Neural progenitor cell (in vitro differentiated cells): ENCODE measurements at regions not wholly inside any gene's neighbourhood (a gene's known extent, or its start where the extent isn't known, plus 50 kb on each side); places are given as distances from the start of the nearest gene placed in this dataset.

Experiments used
- DNase-seq: peaks from one replicate; pipeline ENCODE4 v3.0.0-alpha.2; 2016; ENCODE audit warnings: low spot score
- H2AFZ ChIP-seq: fragments of 200-600 bp; sonication (generic); replicated peaks from 2 replicates; pipeline ENCODE4 v1.6.1; 2016; ENCODE audit warnings: antibody characterized with exemption
- H3F3A ChIP-seq: fragments of 200-600 bp; sonication (generic); 2 replicates; pipeline ENCODE4 v1.6.1; 2016; ENCODE audit warnings: antibody characterized with exemption, low read depth
- H3K27ac ChIP-seq: fragments of 200-600 bp; sonication (generic); 2 replicates; pipeline ENCODE4 v1.5.1; 2016; ENCODE audit warnings: mild to moderate bottlenecking
- H3K27me3 ChIP-seq: fragments of 200-600 bp; sonication (generic); 2 replicates; pipeline ENCODE4 v1.6.1; 2016; ENCODE audit warnings: mild to moderate bottlenecking, moderate library complexity
- H3K36me3 ChIP-seq: fragments of 200-600 bp; sonication (generic); 2 replicates; pipeline ENCODE4 v1.5.1; 2016
- H3K4me1 ChIP-seq: fragments of 200-600 bp; sonication (generic); 2 replicates; pipeline ENCODE4 v1.6.1; 2016; ENCODE audit warnings: mixed run types
- H3K4me2 ChIP-seq: fragments of 200-600 bp; sonication (generic); 2 replicates; pipeline ENCODE4 v1.6.1; 2016
- H3K4me3 ChIP-seq: fragments of 200-600 bp; sonication (generic); 2 replicates; pipeline ENCODE4 v1.5.1; 2016
- H3K79me2 ChIP-seq: fragments of 200-600 bp; sonication (generic); 2 replicates; pipeline ENCODE4 v1.6.1; 2016; ENCODE audit warnings: low read depth
- H3K9ac ChIP-seq: fragments of 200-600 bp; sonication (generic); 2 replicates; pipeline ENCODE4 v1.6.1; 2016
- H3K9me3 ChIP-seq: fragments of 200-600 bp; sonication (generic); 2 replicates; pipeline ENCODE4 v1.5.1; 2016; ENCODE audit warnings: low read depth
- H4K20me1 ChIP-seq: fragments of 200-600 bp; sonication (generic); 2 replicates; pipeline ENCODE4 v1.6.1; 2016; ENCODE audit warnings: low read depth
- H3K27ac Mint-ChIP-seq: 3 replicates; pipeline ENCODE4 v1.8.0; 2021; ENCODE audit warnings: mixed read lengths
- H3K27me3 Mint-ChIP-seq: 2 replicates; pipeline ENCODE4 v1.8.0; 2022; ENCODE audit warnings: low read depth, mild to moderate bottlenecking, inconsistent platforms, moderate library complexity, mixed read lengths; ENCODE audit not compliant: insufficient read depth
- H3K36me3 Mint-ChIP-seq: 3 replicates; pipeline ENCODE4 v1.8.0; 2021; ENCODE audit warnings: mixed read lengths
- H3K4me1 Mint-ChIP-seq: 3 replicates; pipeline ENCODE4 v1.8.0; 2021; ENCODE audit warnings: mixed read lengths
- H3K4me3 Mint-ChIP-seq: 3 replicates; pipeline ENCODE4 v1.8.0; 2021; ENCODE audit warnings: mild to moderate bottlenecking, moderate library complexity, mixed read lengths
- H3K9me3 Mint-ChIP-seq: 3 replicates; pipeline ENCODE4 v1.8.0; 2020; ENCODE audit warnings: mixed read lengths
- CTCF ChIP-seq: fragments of 200-600 bp; sonication (generic); IDR thresholded peaks from 2 replicates; pipeline ENCODE4 v1.5.1; 2017; ENCODE audit warnings: antibody characterized with exemption, mild to moderate bottlenecking
- EZH2 ChIP-seq: fragments of 200-600 bp; sonication (generic); IDR thresholded peaks from 2 replicates; pipeline ENCODE4 v1.6.1; 2017; ENCODE audit warnings: antibody characterized with exemption, mild to moderate bottlenecking, moderate library complexity
- EZH2phosphoT487 ChIP-seq: fragments of 200-600 bp; sonication (generic); IDR thresholded peaks from 2 replicates; pipeline ENCODE4 v1.6.1; 2017; ENCODE audit warnings: antibody characterized with exemption

- Histone ChIP-seq H3K27me3 (no peaks in the 10 kb centered on the region), H3K4me2 (no peak overlapping the region), H3K9me3 (peaks cover 29% of the 10 kb centered on the region), H3K36me3 (no peaks in the 10 kb centered on the region), H3F3A (no peaks in the 10 kb centered on the region), H3K4me1 (no peaks in the 10 kb centered on the region), H4K20me1 (no peaks in the 10 kb centered on the region), H3K4me3 (no peak overlapping the region), H3K79me2 (no peaks in the 10 kb centered on the region), H3K27ac (no peak overlapping the region), H2AFZ (no peak overlapping the region), H3K9ac (no peak overlapping the region)
- DNase-seq: no peak
- Mint-ChIP-seq H3K27ac (no peak overlapping the region), H3K4me3 (no peak overlapping the region), H3K4me1 (no peaks in the 10 kb centered on the region), H3K9me3 (peaks cover 31% of the 10 kb centered on the region), H3K27me3 (peaks cover 7% of the 10 kb centered on the region), H3K36me3 (no peaks in the 10 kb centered on the region)
- TF ChIP-seq EZH2 (no peak), EZH2phosphoT487 (no peak), CTCF (no peak)
Measured at GRCh38 chr16:35188288-35189155, 1729.1 kb downstream of the TP53TG3F start.

GRCh38 chr16:35192993-35193392 lies 1733.6 kb downstream of the TP53TG3F start:
- Histone ChIP-seq H4K20me1 (no peaks in the 10 kb centered on the region), H3K79me2 (no peaks in the 10 kb centered on the region), H3K4me1 (no peaks in the 10 kb centered on the region), H3K36me3 (no peaks in the 10 kb centered on the region), H3K27ac (no peak overlapping the region), H3K9me3 (peaks cover 24% of the 10 kb centered on the region), H3K9ac (no peak overlapping the region), H3F3A (no peaks in the 10 kb centered on the region), H2AFZ (no peak overlapping the region), H3K27me3 (no peaks in the 10 kb centered on the region), H3K4me3 (no peak overlapping the region), H3K4me2 (no peak overlapping the region)
- no peak for DNase-seq
- H3K4me1 Mint-ChIP-seq: no peaks in the 10 kb centered on the region
- peaks cover 43% of the 10 kb centered on the region for H3K9me3 Mint-ChIP-seq
- no peak for TF ChIP-seq CTCF
- no peak for TF ChIP-seq EZH2
- no peak for TF ChIP-seq EZH2phosphoT487
- peaks cover 6% of the 10 kb centered on the region for H3K27me3 Mint-ChIP-seq
- H3K4me3 Mint-ChIP-seq: no peak overlapping the region
- H3K36me3 Mint-ChIP-seq: no peaks in the 10 kb centered on the region
- H3K27ac Mint-ChIP-seq: no peak overlapping the region

GRCh38 chr16:35193956-35194355 lies 1734.5 kb downstream of the TP53TG3F start:
- no peaks in the 10 kb centered on the region for H3K4me1 Mint-ChIP-seq
- H3K4me3 Mint-ChIP-seq: no peak overlapping the region
- H3K36me3 ChIP-seq: no peaks in the 10 kb centered on the region
- no peak for DNase-seq
- H3K79me2 ChIP-seq: no peaks in the 10 kb centered on the region
- no peak overlapping the region for H3K9ac ChIP-seq
- no peak overlapping the region for H3K4me3 ChIP-seq
- no peaks in the 10 kb centered on the region for H3K27me3 ChIP-seq
- H3K27me3 Mint-ChIP-seq: peaks cover 7% of the 10 kb centered on the region
- H3K9me3 Mint-ChIP-seq: peaks cover 39% of the 10 kb centered on the region
- peaks cover 22% of the 10 kb centered on the region for H3K9me3 ChIP-seq
- H3F3A ChIP-seq: no peaks in the 10 kb centered on the region
- H2AFZ ChIP-seq: no peak overlapping the region
- TF ChIP-seq EZH2 (no peak), EZH2phosphoT487 (no peak), CTCF (no peak)
- no peaks in the 10 kb centered on the region for H3K36me3 Mint-ChIP-seq
- no peak overlapping the region for H3K4me2 ChIP-seq
- no peak overlapping the region for H3K27ac Mint-ChIP-seq
- no peak overlapping the region for H3K27ac ChIP-seq
- no peaks in the 10 kb centered on the region for H3K4me1 ChIP-seq
- H4K20me1 ChIP-seq: no peaks in the 10 kb centered on the region
